HG03521 (cell line): ENCODE measurements at regions not wholly inside any gene's neighbourhood (a gene's known extent, or its start where the extent isn't known, plus 50 kb on each side); places are given as distances from the start of the nearest gene placed in this dataset.

Experiments used
- ATAC-seq: cut with Tn5 transposase; IDR thresholded peaks from one replicate; pipeline ENCODE4 v1.9.1; 2021; ENCODE audit warnings: mild to moderate bottlenecking, moderate library complexity; ENCODE audit not compliant: unreplicated experiment

- no peak for ATAC-seq
These were observed 173.2 kb upstream of the PPP2R2D start for GRCh38 chr10:131727560-131727959.

GRCh38 chr10:131728286-131729228, 172.3 kb upstream of the PPP2R2D start:
- no peak for ATAC-seq

- no peak for ATAC-seq
These were observed 171.4 kb upstream of the PPP2R2D start for GRCh38 chr10:131729361-131729760.

- ATAC-seq, result no peak
These were observed 170.7 kb upstream of the PPP2R2D start for GRCh38 chr10:131729938-131730660.

- ATAC-seq, result no peak
These were observed 169.9 kb upstream of the PPP2R2D start for GRCh38 chr10:131730771-131731497.

- no peak for ATAC-seq
These were observed 168.8 kb upstream of the PPP2R2D start for GRCh38 chr10:131731780-131732630.

GRCh38 chr10:131732631-131733127, 168.1 kb upstream of the PPP2R2D start:
- ATAC-seq, result no peak

GRCh38 chr10:131733596-131733995, 167.2 kb upstream of the PPP2R2D start:
- ATAC-seq, result no peak

- no peak for ATAC-seq
These were observed 165.2 kb upstream of the PPP2R2D start for GRCh38 chr10:131735577-131735976.

GRCh38 chr10:131736321-131736980, 164.4 kb upstream of the PPP2R2D start:
- no peak for ATAC-seq

- ATAC-seq, result no peak
These were observed 163.0 kb upstream of the PPP2R2D start for GRCh38 chr10:131737543-131738395.

- no peak for ATAC-seq
These were observed 162.4 kb upstream of the PPP2R2D start for GRCh38 chr10:131738396-131738735.

- ATAC-seq, result no peak
These were observed 161.6 kb upstream of the PPP2R2D start for GRCh38 chr10:131739206-131739605.

- no peak for ATAC-seq
These were observed 158.3 kb upstream of the PPP2R2D start for GRCh38 chr10:131742500-131742951.

- peak; percentile 69 for ATAC-seq
These were observed 157.3 kb upstream of the PPP2R2D start for GRCh38 chr10:131743190-131744151.

- ATAC-seq, result no peak
These were observed 156.5 kb upstream of the PPP2R2D start for GRCh38 chr10:131744346-131744745.

- no peak for ATAC-seq
These were observed 155.2 kb upstream of the PPP2R2D start for GRCh38 chr10:131745591-131745990.
